ENCODE measurements at regions not wholly inside any gene's neighbourhood (a gene's known extent, or its start where the extent isn't known, plus 50 kb on each side); places are given as distances from the start of the nearest gene placed in this dataset.

DNA sequence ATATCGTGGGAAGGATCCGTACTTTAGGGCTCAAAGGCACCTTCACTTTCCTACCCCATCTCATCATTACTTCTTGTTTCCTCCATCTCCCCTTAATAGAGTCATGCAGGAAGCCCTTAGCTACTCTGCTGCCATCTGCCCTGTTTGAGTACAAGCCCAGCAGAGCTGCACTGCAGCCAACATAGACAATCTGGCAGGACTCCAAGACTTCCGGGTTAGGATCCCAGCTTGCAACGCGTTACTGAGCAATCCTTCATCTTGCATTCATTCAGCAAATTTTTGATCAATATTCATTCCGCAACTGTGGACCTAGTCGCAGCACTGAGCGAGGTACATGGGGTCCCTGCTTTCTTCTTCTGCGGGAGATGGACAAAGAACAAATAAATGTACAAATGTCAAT is 344.9 kb downstream of the BCOR start:
- no peaks in the 10 kb centered on the region for H3K27me3 ChIP-seq (ENCODE audit: insufficient read depth, insufficient read length)
- no peak overlapping the region for H3K9ac ChIP-seq (ENCODE audit: insufficient read length, low read depth)
- no peak for DNase-seq (ENCODE audit: low read depth, low spot score)
- no peak overlapping the region for H3K4me3 ChIP-seq (ENCODE audit: insufficient read length, low read depth)
- H3K36me3 ChIP-seq (ENCODE audit: insufficient read depth, insufficient read length, low read length), result no peaks in the 10 kb centered on the region
- H3K4me1 ChIP-seq (ENCODE audit: insufficient read depth, insufficient read length), result peaks cover 13% of the 10 kb centered on the region
- TF ChIP-seq YY1 (IDR thresholded peaks at IDR 0.05; ENCODE audit: insufficient read depth, insufficient read length), result no peak
- TF ChIP-seq SUZ12 (IDR thresholded peaks at IDR 0.05; ENCODE audit: extremely low read depth, insufficient read depth, insufficient read length), result no peak
- TF ChIP-seq ZNF274 (IDR thresholded peaks at IDR 0.05; ENCODE audit: low read depth, low read length), result no peak
- H3K9me3 ChIP-seq (ENCODE audit: insufficient read depth, low read length), result no peaks in the 10 kb centered on the region

- TF ChIP-seq YY1 (IDR thresholded peaks at IDR 0.05; ENCODE audit: insufficient read depth, insufficient read length) (no peak), SUZ12 (IDR thresholded peaks at IDR 0.05; ENCODE audit: extremely low read depth, insufficient read depth, insufficient read length) (no peak), ZNF274 (IDR thresholded peaks at IDR 0.05; ENCODE audit: low read depth, low read length) (no peak)
- Histone ChIP-seq H3K9ac (ENCODE audit: insufficient read length, low read depth) (no peak overlapping the region), H3K27me3 (ENCODE audit: insufficient read depth, insufficient read length) (no peaks in the 10 kb centered on the region), H3K4me1 (ENCODE audit: insufficient read depth, insufficient read length) (peaks cover 13% of the 10 kb centered on the region), H3K36me3 (ENCODE audit: insufficient read depth, insufficient read length, low read length) (no peaks in the 10 kb centered on the region), H3K4me3 (ENCODE audit: insufficient read length, low read depth) (no peak overlapping the region), H3K9me3 (ENCODE audit: insufficient read depth, low read length) (no peaks in the 10 kb centered on the region)
- no peak for DNase-seq (ENCODE audit: low read depth, low spot score)
Measured at GRCh38 chrX:39753293-39753996, 344.3 kb downstream of the BCOR start.

DNA sequence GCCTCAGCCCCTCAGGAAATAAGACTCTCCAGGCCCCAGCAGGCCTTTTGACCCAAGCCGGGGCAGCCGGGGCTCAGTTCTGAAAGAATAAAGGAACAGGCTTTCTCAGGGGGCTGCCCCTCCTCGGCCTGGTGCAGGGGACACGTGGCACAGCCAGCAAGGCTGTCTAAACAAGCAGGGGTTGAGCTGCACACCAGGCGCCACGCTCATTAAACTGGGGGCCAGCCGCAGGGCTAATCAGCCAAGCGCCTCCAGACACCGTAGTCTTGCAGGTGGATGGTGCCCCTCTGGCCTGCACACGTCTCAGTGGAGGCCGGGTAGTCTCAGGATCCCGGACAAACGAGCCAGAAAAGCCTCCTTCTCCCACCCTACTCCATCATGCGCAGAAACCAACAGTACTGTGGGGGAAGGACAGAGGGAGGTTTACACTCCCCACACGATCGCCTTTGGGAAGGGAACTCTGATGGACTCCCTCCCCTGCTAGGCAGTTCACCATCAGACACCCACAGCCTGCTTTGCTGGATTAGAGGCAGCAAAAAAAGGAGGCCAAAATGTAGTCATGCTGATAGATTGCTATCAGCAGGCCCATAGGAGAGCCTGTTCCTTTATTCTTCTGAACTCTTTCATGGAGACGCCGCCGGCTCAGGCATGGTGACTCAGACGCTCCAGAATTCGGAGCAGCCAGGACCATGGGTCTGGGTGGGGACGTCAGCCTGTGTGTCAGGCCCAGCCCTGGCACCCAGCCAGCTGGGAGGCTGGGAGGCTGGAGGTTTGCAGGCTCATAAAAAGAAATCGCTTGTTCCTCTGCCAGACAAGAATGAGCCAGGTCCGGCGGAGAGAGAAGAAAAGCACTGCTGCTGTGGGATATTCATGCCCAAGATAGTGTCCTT is 342.4 kb downstream of the BCOR start:
- peak; percentile 70 for DNase-seq (ENCODE audit: low read depth, low spot score)
- no peak overlapping the region for H3K4me3 ChIP-seq (ENCODE audit: insufficient read length, low read depth)
- no peak for TF ChIP-seq ZNF274 (IDR thresholded peaks at IDR 0.05; ENCODE audit: low read depth, low read length)
- TF ChIP-seq SUZ12 (IDR thresholded peaks at IDR 0.05; ENCODE audit: extremely low read depth, insufficient read depth, insufficient read length), result no peak
- TF ChIP-seq YY1 (IDR thresholded peaks at IDR 0.05; ENCODE audit: insufficient read depth, insufficient read length), result no peak
- peaks cover 17% of the 10 kb centered on the region for H3K4me1 ChIP-seq (ENCODE audit: insufficient read depth, insufficient read length)
- H3K27me3 ChIP-seq (ENCODE audit: insufficient read depth, insufficient read length), result no peaks in the 10 kb centered on the region
- H3K36me3 ChIP-seq (ENCODE audit: insufficient read depth, insufficient read length, low read length), result no peaks in the 10 kb centered on the region
- H3K9ac ChIP-seq (ENCODE audit: insufficient read length, low read depth), result peak overlapping the region; percentile 57
- no peaks in the 10 kb centered on the region for H3K9me3 ChIP-seq (ENCODE audit: insufficient read depth, low read length)

DNA sequence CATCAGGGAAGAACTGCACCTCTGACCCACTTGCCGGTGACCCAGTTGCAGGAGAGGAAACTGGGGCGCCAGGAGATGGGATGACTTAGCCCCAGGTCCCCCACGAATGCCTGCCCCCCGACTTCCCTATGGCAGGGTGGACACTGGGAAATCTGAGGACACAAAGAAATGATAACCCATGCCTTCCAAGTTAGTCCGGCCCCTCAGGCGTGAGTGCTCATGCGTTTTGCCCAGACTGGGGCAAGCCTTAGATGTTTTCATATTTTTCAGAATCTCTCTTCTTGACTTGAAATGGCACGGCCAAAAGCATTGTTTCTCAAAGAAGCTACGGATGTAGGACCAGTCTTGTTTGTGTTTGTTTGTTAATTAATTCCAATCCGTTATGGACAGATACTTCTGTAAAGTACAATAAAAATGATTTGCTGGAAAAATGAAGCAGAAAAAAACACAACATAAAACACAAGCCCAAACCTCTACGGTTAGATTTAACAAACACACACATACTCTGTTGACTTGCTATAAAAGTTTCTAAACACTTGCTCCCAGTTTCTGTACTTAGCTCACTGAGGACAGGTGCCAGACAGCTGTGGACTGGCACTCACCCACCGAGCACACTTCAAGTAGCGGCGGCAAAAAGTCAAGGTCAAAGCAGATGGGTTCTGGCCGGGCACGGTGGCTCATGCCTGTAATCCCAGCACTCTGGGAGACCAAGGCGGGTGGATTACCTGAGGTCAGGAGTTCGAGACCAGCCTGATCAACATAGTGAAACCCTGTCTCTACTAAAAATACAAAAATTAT is 341.5 kb downstream of the BCOR start:
- Histone ChIP-seq H3K36me3 (ENCODE audit: insufficient read depth, insufficient read length, low read length) (no peaks in the 10 kb centered on the region), H3K9me3 (ENCODE audit: insufficient read depth, low read length) (no peaks in the 10 kb centered on the region), H3K9ac (ENCODE audit: insufficient read length, low read depth) (peak overlapping the region; percentile 57), H3K4me1 (ENCODE audit: insufficient read depth, insufficient read length) (peaks cover 17% of the 10 kb centered on the region), H3K4me3 (ENCODE audit: insufficient read length, low read depth) (no peak overlapping the region), H3K27me3 (ENCODE audit: insufficient read depth, insufficient read length) (no peaks in the 10 kb centered on the region)
- DNase-seq (ENCODE audit: low read depth, low spot score), result no peak
- TF ChIP-seq ZNF274 (IDR thresholded peaks at IDR 0.05; ENCODE audit: low read depth, low read length) (no peak), YY1 (IDR thresholded peaks at IDR 0.05; ENCODE audit: insufficient read depth, insufficient read length) (no peak), SUZ12 (IDR thresholded peaks at IDR 0.05; ENCODE audit: extremely low read depth, insufficient read depth, insufficient read length) (no peak)

DNA sequence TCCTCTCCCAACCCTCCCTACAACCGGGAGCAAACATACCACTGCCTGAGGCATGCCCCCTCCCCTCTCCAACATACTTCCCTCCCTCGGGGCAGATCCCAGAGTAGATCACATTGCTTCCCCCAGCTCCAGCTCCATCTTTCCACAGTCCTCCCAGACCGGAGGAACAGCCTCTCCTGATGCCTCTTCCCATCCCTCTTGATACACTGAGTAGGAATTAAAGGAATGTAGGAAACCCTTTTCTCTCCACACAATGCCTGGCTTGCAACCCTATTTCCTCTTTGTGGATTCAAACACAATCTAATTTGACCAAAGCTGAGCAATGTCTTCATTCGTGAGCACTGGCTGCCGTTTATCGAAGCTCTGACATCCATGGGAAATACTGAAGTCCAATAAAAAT is 339.8 kb downstream of the BCOR start:
- DNase-seq (ENCODE audit: low read depth, low spot score), result no peak
- H3K9ac ChIP-seq (ENCODE audit: insufficient read length, low read depth), result no peak overlapping the region
- H3K27me3 ChIP-seq (ENCODE audit: insufficient read depth, insufficient read length), result no peaks in the 10 kb centered on the region
- H3K4me1 ChIP-seq (ENCODE audit: insufficient read depth, insufficient read length), result peaks cover 17% of the 10 kb centered on the region
- TF ChIP-seq YY1 (IDR thresholded peaks at IDR 0.05; ENCODE audit: insufficient read depth, insufficient read length), result no peak
- H3K36me3 ChIP-seq (ENCODE audit: insufficient read depth, insufficient read length, low read length), result no peaks in the 10 kb centered on the region
- no peaks in the 10 kb centered on the region for H3K9me3 ChIP-seq (ENCODE audit: insufficient read depth, low read length)
- H3K4me3 ChIP-seq (ENCODE audit: insufficient read length, low read depth), result no peak overlapping the region

GRCh38 chrX:39758791-39759525 is 338.8 kb downstream of the BCOR start:
- Histone ChIP-seq H3K27me3 (ENCODE audit: insufficient read depth, insufficient read length) (no peaks in the 10 kb centered on the region), H3K4me3 (ENCODE audit: insufficient read length, low read depth) (no peak overlapping the region), H3K4me1 (ENCODE audit: insufficient read depth, insufficient read length) (peaks cover 17% of the 10 kb centered on the region), H3K36me3 (ENCODE audit: insufficient read depth, insufficient read length, low read length) (no peaks in the 10 kb centered on the region), H3K9ac (ENCODE audit: insufficient read length, low read depth) (no peak overlapping the region), H3K9me3 (ENCODE audit: insufficient read depth, low read length) (no peaks in the 10 kb centered on the region)
- TF ChIP-seq ZNF274 (IDR thresholded peaks at IDR 0.05; ENCODE audit: low read depth, low read length) (no peak), SUZ12 (IDR thresholded peaks at IDR 0.05; ENCODE audit: extremely low read depth, insufficient read depth, insufficient read length) (no peak), YY1 (IDR thresholded peaks at IDR 0.05; ENCODE audit: insufficient read depth, insufficient read length) (no peak)
- no peak for DNase-seq (ENCODE audit: low read depth, low spot score)

Measured in NT2/D1 (cell line).